HepG2 (cell line): ENCODE measurements at regions not wholly inside any gene's neighbourhood (a gene's known extent, or its start where the extent isn't known, plus 50 kb on each side); places are given as distances from the start of the nearest gene placed in this dataset.

Experiments
- ATAC-seq: fragments of 200-7000 bp; cut with Tn5 transposase; 3 replicates; pipeline ENCODE4 v1.9.1; 2020; ENCODE audit warnings: mild to moderate bottlenecking, moderate library complexity
- BruUV-seq: library from RNA; stranded (reverse); fragments of 400-500 nt; replicated peaks from 2 replicates; lab custom pipeline; 2021; lab: Mats Ljungman, UMichigan
- CTCF ChIA-PET: fragments of 300-600 bp; formaldehyde crosslinking; extraction: SDS; loops from one replicate; lab custom pipeline; 2021; ENCODE audit warnings: low total read pairs, inconsistent platforms, low intra/inter-chr PET ratio; lab: Yijun Ruan, JAX
- POLR2A ChIA-PET: fragments of 350-600 bp; sonication (Branson Sonifier 250); formaldehyde crosslinking; loops from one replicate; lab custom pipeline; 2020; ENCODE audit warnings: antibody characterized with exemption, inconsistent platforms; lab: Yijun Ruan, JAX
- DNase-seq: peaks from one replicate; pipeline ENCODE4 v3.0.0-alpha.2; 2015; ENCODE audit warnings: low spot score
- FAIRE-seq: peaks from 3 replicates; lab custom pipeline; 2011; peaks lifted over from hg19 to GRCh38; lab: Jason Lieb, UNC
- H2AFZ ChIP-seq: one replicate; pipeline ENCODE4 v1.6.1; 2011; ENCODE audit warnings: low read length, inconsistent platforms
- H3K27ac ChIP-seq: fragments of 300-600 bp; 3 replicates; pipeline ENCODE4 v1.8.0; 2011; ENCODE audit warnings: mixed run types, mild to moderate bottlenecking, mixed read lengths, low read length, inconsistent platforms; ENCODE audit not compliant: insufficient read depth; ENCODE audit errors: extremely low read length
- H3K27me3 ChIP-seq, 2 experiments: fragments of 200-600 bp in 1 of 2; 2 replicates in 1 of 2; 3 replicates in 1 of 2; pipeline versions ENCODE4 v1.6.0 to v1.8.0; 2011; ENCODE audit warnings: low read length in 2 of 2, mild to moderate bottlenecking in 2 of 2, moderate library complexity in 2 of 2, inconsistent platforms in 1 of 2; ENCODE audit not compliant: insufficient read depth in 2 of 2, control insufficient read depth in 1 of 2
- H3K36me3 ChIP-seq, 2 experiments: fragments of 200-600 bp in 1 of 2; replicated peaks in 1 of 2; 2 replicates in 1 of 2; 3 replicates in 1 of 2; pipeline versions ENCODE4 v1.5.1 to v1.8.0; 2011; ENCODE audit warnings: low read length in 2 of 2, inconsistent platforms in 1 of 2; ENCODE audit not compliant: insufficient read depth in 2 of 2, control insufficient read depth in 1 of 2
- H3K4me1 ChIP-seq: 2 replicates; pipeline ENCODE4 v1.5.1; 2012; ENCODE audit warnings: low read length, inconsistent platforms; ENCODE audit not compliant: insufficient read depth
- H3K4me2 ChIP-seq: 2 replicates; pipeline ENCODE4 v1.6.0; 2011; ENCODE audit warnings: low read depth, low read length, inconsistent platforms
- H3K4me3 ChIP-seq, 3 experiments: fragments of 200-600 bp in 1 of 3; sonication (generic), shearing (Covaris generic) in 1 of 3; replicated peaks in 1 of 3; 2 replicates each; pipeline ENCODE4 v1.5.1; 2011 to 2016; ENCODE audit warnings: low read length in 3 of 3, inconsistent platforms in 2 of 3, low read depth in 2 of 3, mild to moderate bottlenecking in 2 of 3, control low read depth in 1 of 3, mixed read lengths in 1 of 3; ENCODE audit not compliant: insufficient read depth in 1 of 3
- H3K79me2 ChIP-seq: one replicate; pipeline ENCODE4 v1.6.1; 2011; ENCODE audit warnings: low read length, inconsistent platforms; ENCODE audit not compliant: insufficient read depth
- H3K9ac ChIP-seq: 2 replicates; pipeline ENCODE4 v1.6.0; 2011; ENCODE audit warnings: mild to moderate bottlenecking, low read depth, low read length, inconsistent platforms; ENCODE audit not compliant: insufficient read depth
- H3K9me3 ChIP-seq: 2 replicates; pipeline ENCODE4 v1.5.1; 2012; ENCODE audit warnings: mild to moderate bottlenecking, low read length
- H4K20me1 ChIP-seq: 2 replicates; pipeline ENCODE4 v1.6.0; 2011; ENCODE audit warnings: inconsistent platforms, mild to moderate bottlenecking, low read length, moderate library complexity; ENCODE audit not compliant: insufficient read depth
- ATF6 ChIP-seq: sonication (generic); formaldehyde crosslinking; conservative IDR thresholded peaks from 2 replicates; pipeline ENCODE4 v1.4.0; 2020; ENCODE audit warnings: missing genetic modification reagents
- ATF7-NPFF ChIP-seq: sonication (generic); formaldehyde crosslinking; IDR thresholded peaks from 2 replicates; pipeline ENCODE4 v1.8.1; 2023; ENCODE audit warnings: mild to moderate bottlenecking, low read depth, missing genetic modification reagents, moderate library complexity
- FOXK2 ChIP-seq: fragments of 450-650 bp; IDR thresholded peaks from 2 replicates; pipeline ENCODE4 v1.6.1; 2016
- FOXO1 ChIP-seq: sonication (generic); formaldehyde crosslinking; IDR thresholded peaks from 2 replicates; pipeline ENCODE4 v1.4.0; 2020; ENCODE audit warnings: missing genetic modification reagents
- GATA4 ChIP-seq: sonication (generic); IDR thresholded peaks from 2 replicates; pipeline ENCODE4 v1.6.1; 2016; ENCODE audit warnings: antibody characterized with exemption, low read depth, borderline replicate concordance
- LBX2 ChIP-seq: sonication (generic); formaldehyde crosslinking; IDR thresholded peaks from 2 replicates; pipeline ENCODE4 v1.5.0; 2020; ENCODE audit warnings: missing genetic modification reagents, mild to moderate bottlenecking, borderline replicate concordance
- NFAT5 ChIP-seq: sonication (generic); formaldehyde crosslinking; IDR thresholded peaks from 2 replicates; pipeline ENCODE4 v1.4.0; 2020; ENCODE audit warnings: missing genetic modification reagents
- PITX1 ChIP-seq: sonication (generic); formaldehyde crosslinking; IDR thresholded peaks from 2 replicates; pipeline ENCODE4 v1.5.1; 2020; ENCODE audit warnings: mild to moderate bottlenecking, missing genetic modification reagents
- ZIK1 ChIP-seq: sonication (generic); formaldehyde crosslinking; IDR thresholded peaks from 2 replicates; pipeline ENCODE4 v1.5.0; 2020; ENCODE audit warnings: mild to moderate bottlenecking, low read depth, missing genetic modification reagents, borderline replicate concordance
- ZNF253 ChIP-seq: sonication (generic); formaldehyde crosslinking; IDR thresholded peaks from 2 replicates; pipeline ENCODE4 v1.8.0; 2022; ENCODE audit warnings: mild to moderate bottlenecking, missing genetic modification reagents, borderline replicate concordance
- ZNF597 ChIP-seq: sonication (generic); formaldehyde crosslinking; IDR thresholded peaks from 2 replicates; pipeline ENCODE4 v1.5.0; 2020; ENCODE audit warnings: missing genetic modification reagents
- ZNF704 ChIP-seq: sonication (generic); formaldehyde crosslinking; IDR thresholded peaks from 2 replicates; pipeline ENCODE4 v1.8.1; 2023; ENCODE audit warnings: mild to moderate bottlenecking, inconsistent platforms, moderate library complexity, missing genetic modification reagents, borderline replicate concordance
- ZNF782 ChIP-seq: sonication (generic); formaldehyde crosslinking; IDR thresholded peaks from 2 replicates; pipeline ENCODE4 v1.4.0; 2020; ENCODE audit warnings: missing genetic modification reagents, mild to moderate bottlenecking, borderline replicate concordance
- ZSCAN20 ChIP-seq: sonication (generic); formaldehyde crosslinking; IDR thresholded peaks from 2 replicates; pipeline ENCODE4 v1.4.0; 2020; ENCODE audit warnings: missing genetic modification reagents, mild to moderate bottlenecking, borderline replicate concordance
- WGBS: methylation state at CpG from one replicate; pipeline ENCODE4 v1.1.6; 2017; ENCODE audit warnings: low lambda C conversion rate; 5-methylcytosine and 5-hydroxymethylcytosine counted together
- in situ Hi-C: cut with HindIII; loops from 2 replicates; pipeline ENCODE4 v1.10.0; 2017; ENCODE audit warnings: low pct_unique_long_range_greater_than_20kb; ENCODE audit not compliant: extremely low pct_ligation_motif_present
- intact Hi-C: fragments of 100-400 bp; cut with micrococcal nuclease; formaldehyde crosslinking; loops from one replicate; pipeline ENCODE4 v1.10.0; 2022; ENCODE audit not compliant: unreplicated experiment

- no peak for DNase-seq
- H3K9ac ChIP-seq: no peak overlapping the region
- H2AFZ ChIP-seq: no peak overlapping the region
- H3K4me2 ChIP-seq: no peak overlapping the region
- H3K36me3 ChIP-seq: no peaks in the 10 kb centered on the region
- CTCF ChIA-PET: no interaction called here
- H3K27ac ChIP-seq: no peak overlapping the region
- H3K4me3 ChIP-seq: no peak overlapping the region
- H3K27me3 ChIP-seq: no peaks in the 10 kb centered on the region
- no peaks in the 10 kb centered on the region for H3K79me2 ChIP-seq
- H3K4me1 ChIP-seq: no peaks in the 10 kb centered on the region
- intact Hi-C loops (no loop called here), in situ Hi-C loops (no loop called here)
- POLR2A ChIA-PET: no interaction called here
- H4K20me1 ChIP-seq: no peaks in the 10 kb centered on the region
- peaks cover 58% of the 10 kb centered on the region for H3K9me3 ChIP-seq
- no peak for FAIRE-seq
- WGBS: 69% methylated on average over 2 of the region's 2 CpGs
- BruUV-seq: no TSS peak
- no peak for ATAC-seq
- TF ChIP-seq ZNF597 (CRISPR knock-in tag): no peak
- no peak for TF ChIP-seq FOXO1 (CRISPR knock-in tag)
- TF ChIP-seq ZNF782 (CRISPR knock-in tag): no peak
- TF ChIP-seq ATF7-NPFF (CRISPR knock-in tag): no peak
- no peak for TF ChIP-seq ZNF704 (CRISPR knock-in tag)
- no peak for TF ChIP-seq PITX1 (CRISPR knock-in tag)
- TF ChIP-seq GATA4: no peak
- TF ChIP-seq NFAT5: no peak
- no peak for TF ChIP-seq FOXK2
- TF ChIP-seq ZSCAN20: no peak
- no peak for TF ChIP-seq LBX2 (CRISPR knock-in tag)
- no peak for TF ChIP-seq ZNF253 (CRISPR knock-in tag)
- TF ChIP-seq ZIK1 (CRISPR knock-in tag): no peak
- no peak for TF ChIP-seq ATF6
These were observed 276.3 kb upstream of the PRR20A start for GRCh38 chr13:56864451-56864850.
